Transverse colon (tissue), 3 donors: ENCODE measurements at regions not wholly inside any gene's neighbourhood (a gene's known extent, or its start where the extent isn't known, plus 50 kb on each side); places are given as distances from the start of the nearest gene placed in this dataset.

Experiments
- CTCF ChIP-seq, 5 experiments: fragments of 200-600 bp in 3 of 5; fragments of 450-650 bp in 2 of 5; sonication (generic) in 3 of 5; IDR thresholded peaks; 1 replicate in 2 of 5; 2 replicates in 3 of 5; pipeline ENCODE4 v1.5.1; 2016 to 2017; ENCODE audit warnings: antibody characterized with exemption in 5 of 5, inconsistent platforms in 3 of 5, mild to moderate bottlenecking in 2 of 5, moderate library complexity in 1 of 5
- EP300 ChIP-seq: sonication (generic); formaldehyde crosslinking; IDR thresholded peaks from one replicate; pipeline ENCODE4 v1.6.1; 2017; ENCODE audit warnings: antibody characterized with exemption, low read depth
- POLR2A ChIP-seq: fragments of 450-650 bp; IDR thresholded peaks from one replicate; pipeline ENCODE4 v1.6.1; 2016; ENCODE audit warnings: antibody characterized with exemption, mild to moderate bottlenecking, moderate library complexity

- TF ChIP-seq POLR2A = no peak
- TF ChIP-seq EP300 = no peak
- TF ChIP-seq CTCF (IDR thresholded peaks at IDR 0.05) = no peak
Measured at GRCh38 chr16:86723689-86724088, 145.3 kb downstream of the FOXL1 start.
